ENCODE measurements at regions not wholly inside any gene's neighbourhood (a gene's known extent, or its start where the extent isn't known, plus 50 kb on each side); places are given as distances from the start of the nearest gene placed in this dataset.

DNA sequence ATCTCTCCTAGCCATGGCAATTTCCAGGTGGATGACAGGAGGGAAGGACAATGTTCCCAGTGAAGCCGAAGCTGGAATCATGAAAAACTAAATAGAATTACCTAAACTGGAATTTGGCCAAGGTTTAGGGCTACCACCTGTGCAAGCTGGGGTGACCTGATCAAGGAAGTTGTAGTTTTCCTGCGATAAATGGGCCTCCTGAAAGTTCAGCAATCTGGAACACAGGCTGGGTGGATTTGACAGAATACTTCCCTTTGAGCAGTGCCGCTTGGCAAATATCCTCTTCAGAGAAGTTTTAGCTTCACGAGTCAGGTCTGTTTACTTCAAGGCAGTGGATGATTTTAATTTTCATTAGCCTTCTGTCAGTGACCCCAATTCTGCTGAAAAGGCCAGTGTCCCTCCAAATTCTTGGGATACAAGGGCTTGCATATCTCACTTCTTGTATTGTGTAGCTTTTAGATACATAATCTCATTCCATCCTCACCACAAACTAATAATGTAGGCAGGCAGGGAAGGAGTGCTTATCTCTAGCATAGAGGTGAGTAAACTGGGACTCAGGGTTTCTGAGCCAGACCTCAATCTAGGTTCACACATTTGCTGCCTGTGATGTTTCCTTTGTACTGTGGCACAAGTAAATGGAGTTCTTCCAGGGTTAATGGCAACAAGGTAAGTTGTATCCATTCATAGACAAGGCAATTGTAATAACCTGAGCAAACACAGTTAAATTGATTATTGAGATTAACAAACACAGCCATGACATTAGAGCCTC lies 349.4 kb downstream of the NUF2 start:
- CTCF ChIA-PET (ENCODE audit: low intra/inter-chr PET ratio), result no interaction called here
- in situ Hi-C loops (cut with MboI), result no loop called here
- no peaks in the 10 kb centered on the region for H3K79me2 ChIP-seq (ENCODE audit: control insufficient read depth, insufficient read depth, low read length)
- no peak overlapping the region for H3K4me2 ChIP-seq (ENCODE audit: insufficient read depth, low read length)
- H2AFZ ChIP-seq (ENCODE audit: low read depth, low read length), result no peak overlapping the region
- no peaks in the 10 kb centered on the region for H3K9me1 ChIP-seq (ENCODE audit: control insufficient read depth, insufficient read depth, low read length)
- no peak overlapping the region for H3K4me3 ChIP-seq
- BruUV-seq (replicated peaks), result no TSS peak
- TF ChIP-seq TBL1XR1 (IDR thresholded peaks at IDR 0.05; ENCODE audit: low read length in 2 of 2), result no peak
- TF ChIP-seq USF1 (CRISPR knock-in tag; IDR thresholded peaks at IDR 0.05), result no peak
- no peak for TF ChIP-seq ZNF263 (CRISPR knock-in tag; IDR thresholded peaks at IDR 0.05; ENCODE audit: borderline replicate concordance)
- TF ChIP-seq ZNF124 (CRISPR knock-in tag; IDR thresholded peaks at IDR 0.05), result no peak
- no peaks in the 10 kb centered on the region for H3K9me3 ChIP-seq (replicated peaks; ENCODE audit: control insufficient read depth, insufficient read depth, low read depth, low read length)
- POLR2A ChIA-PET, result interaction anchor here (0.7 kb wide), 1 partner anchor 744 kb away, joined by 3 read pairs; no protein-coding TSS in a partner anchor
- 2% methylated on average over 4 of the region's 4 CpGs for WGBS (ENCODE audit: insufficient coverage, low coverage, missing lambda C conversion rate)
- no peak for FAIRE-seq
- intact Hi-C loops (cut with micrococcal nuclease), result no loop called here
- no peak overlapping the region for H3K27ac ChIP-seq (ENCODE audit: extremely low read depth, low read depth, low read length)
- H3K27me3 ChIP-seq (ENCODE audit: control insufficient read depth in 2 of 2, insufficient read depth in 2 of 2, low read length in 2 of 2), result no peaks in the 10 kb centered on the region
- ATAC-seq, result no peak
- no peak overlapping the region for H3K9ac ChIP-seq (ENCODE audit: insufficient read depth in 1 of 2, low read depth in 2 of 2, low read length in 2 of 2)
- H3K36me3 ChIP-seq (ENCODE audit: control insufficient read depth, insufficient read depth, low read length), result no peaks in the 10 kb centered on the region
- no peaks in the 10 kb centered on the region for H4K20me1 ChIP-seq (replicated peaks; ENCODE audit: control insufficient read depth, insufficient read depth, low read length)
- DNase-seq (ENCODE audit: extremely low read depth in 1 of 4, low spot score in 3 of 4), result peak in 2 of 4 experiments; percentile 12 to 24
- no peaks in the 10 kb centered on the region for H3K4me1 ChIP-seq (replicated peaks in 1 of 2; ENCODE audit: control insufficient read depth in 2 of 2, insufficient read depth in 2 of 2, low read length in 2 of 2)

Data from K562 (cell line).